ENCODE measurements at regions not wholly inside any gene's neighbourhood (a gene's known extent, or its start where the extent isn't known, plus 50 kb on each side); places are given as distances from the start of the nearest gene placed in this dataset.

- TF ChIP-seq USF1 (IDR thresholded peaks at IDR 0.05; ENCODE audit: borderline replicate concordance, extremely low read length, insufficient read depth, low read depth, low read length) (no peak), SMC3 (IDR thresholded peaks at IDR 0.05; ENCODE audit: borderline replicate concordance, low read length) (no peak)
These were observed 884.5 kb downstream of the TECRL start for GRCh38 chr4:63524764-63525163.

All from GM12878 (cell line).